ENCODE measurements at regions not wholly inside any gene's neighbourhood (a gene's known extent, or its start where the extent isn't known, plus 50 kb on each side); places are given as distances from the start of the nearest gene placed in this dataset.

DNA sequence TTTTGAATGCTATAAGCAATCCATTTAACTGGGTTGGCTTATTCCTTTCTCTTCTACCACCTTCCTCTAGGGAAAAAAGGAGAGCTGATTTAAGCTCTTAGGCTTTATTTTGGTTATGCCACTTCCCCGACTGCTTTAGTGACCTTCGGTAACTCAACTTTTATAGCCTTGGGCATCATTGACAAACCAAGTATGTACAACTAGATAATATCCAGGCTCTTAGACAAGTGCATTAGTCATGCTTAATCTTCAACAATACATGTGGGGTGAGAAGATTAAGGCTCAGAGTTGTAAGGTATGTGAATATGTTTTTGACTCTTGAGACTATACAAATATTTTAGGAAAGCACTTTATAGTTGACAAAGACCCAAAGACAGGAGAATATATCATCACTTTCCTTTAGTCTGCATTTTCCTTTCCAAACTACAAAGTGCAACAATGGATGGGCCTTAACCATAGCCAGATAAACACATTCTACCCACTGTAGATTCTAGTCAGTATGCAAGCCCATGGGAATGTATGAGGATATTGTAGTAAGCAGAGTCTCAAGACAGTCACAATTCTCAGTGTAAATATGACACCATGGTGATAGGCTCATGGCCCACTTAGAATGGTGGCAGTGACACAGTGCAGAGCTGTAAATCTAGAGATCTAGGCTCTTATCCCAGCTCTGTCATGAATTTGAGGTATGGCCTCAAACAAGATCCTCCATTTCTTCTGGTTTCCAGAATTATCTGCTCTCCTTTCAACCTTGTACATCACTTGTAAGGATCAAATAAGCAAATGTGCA lies 1117.3 kb downstream of the SORCS3 start (continued):
- TF ChIP-seq, protein P1, sequence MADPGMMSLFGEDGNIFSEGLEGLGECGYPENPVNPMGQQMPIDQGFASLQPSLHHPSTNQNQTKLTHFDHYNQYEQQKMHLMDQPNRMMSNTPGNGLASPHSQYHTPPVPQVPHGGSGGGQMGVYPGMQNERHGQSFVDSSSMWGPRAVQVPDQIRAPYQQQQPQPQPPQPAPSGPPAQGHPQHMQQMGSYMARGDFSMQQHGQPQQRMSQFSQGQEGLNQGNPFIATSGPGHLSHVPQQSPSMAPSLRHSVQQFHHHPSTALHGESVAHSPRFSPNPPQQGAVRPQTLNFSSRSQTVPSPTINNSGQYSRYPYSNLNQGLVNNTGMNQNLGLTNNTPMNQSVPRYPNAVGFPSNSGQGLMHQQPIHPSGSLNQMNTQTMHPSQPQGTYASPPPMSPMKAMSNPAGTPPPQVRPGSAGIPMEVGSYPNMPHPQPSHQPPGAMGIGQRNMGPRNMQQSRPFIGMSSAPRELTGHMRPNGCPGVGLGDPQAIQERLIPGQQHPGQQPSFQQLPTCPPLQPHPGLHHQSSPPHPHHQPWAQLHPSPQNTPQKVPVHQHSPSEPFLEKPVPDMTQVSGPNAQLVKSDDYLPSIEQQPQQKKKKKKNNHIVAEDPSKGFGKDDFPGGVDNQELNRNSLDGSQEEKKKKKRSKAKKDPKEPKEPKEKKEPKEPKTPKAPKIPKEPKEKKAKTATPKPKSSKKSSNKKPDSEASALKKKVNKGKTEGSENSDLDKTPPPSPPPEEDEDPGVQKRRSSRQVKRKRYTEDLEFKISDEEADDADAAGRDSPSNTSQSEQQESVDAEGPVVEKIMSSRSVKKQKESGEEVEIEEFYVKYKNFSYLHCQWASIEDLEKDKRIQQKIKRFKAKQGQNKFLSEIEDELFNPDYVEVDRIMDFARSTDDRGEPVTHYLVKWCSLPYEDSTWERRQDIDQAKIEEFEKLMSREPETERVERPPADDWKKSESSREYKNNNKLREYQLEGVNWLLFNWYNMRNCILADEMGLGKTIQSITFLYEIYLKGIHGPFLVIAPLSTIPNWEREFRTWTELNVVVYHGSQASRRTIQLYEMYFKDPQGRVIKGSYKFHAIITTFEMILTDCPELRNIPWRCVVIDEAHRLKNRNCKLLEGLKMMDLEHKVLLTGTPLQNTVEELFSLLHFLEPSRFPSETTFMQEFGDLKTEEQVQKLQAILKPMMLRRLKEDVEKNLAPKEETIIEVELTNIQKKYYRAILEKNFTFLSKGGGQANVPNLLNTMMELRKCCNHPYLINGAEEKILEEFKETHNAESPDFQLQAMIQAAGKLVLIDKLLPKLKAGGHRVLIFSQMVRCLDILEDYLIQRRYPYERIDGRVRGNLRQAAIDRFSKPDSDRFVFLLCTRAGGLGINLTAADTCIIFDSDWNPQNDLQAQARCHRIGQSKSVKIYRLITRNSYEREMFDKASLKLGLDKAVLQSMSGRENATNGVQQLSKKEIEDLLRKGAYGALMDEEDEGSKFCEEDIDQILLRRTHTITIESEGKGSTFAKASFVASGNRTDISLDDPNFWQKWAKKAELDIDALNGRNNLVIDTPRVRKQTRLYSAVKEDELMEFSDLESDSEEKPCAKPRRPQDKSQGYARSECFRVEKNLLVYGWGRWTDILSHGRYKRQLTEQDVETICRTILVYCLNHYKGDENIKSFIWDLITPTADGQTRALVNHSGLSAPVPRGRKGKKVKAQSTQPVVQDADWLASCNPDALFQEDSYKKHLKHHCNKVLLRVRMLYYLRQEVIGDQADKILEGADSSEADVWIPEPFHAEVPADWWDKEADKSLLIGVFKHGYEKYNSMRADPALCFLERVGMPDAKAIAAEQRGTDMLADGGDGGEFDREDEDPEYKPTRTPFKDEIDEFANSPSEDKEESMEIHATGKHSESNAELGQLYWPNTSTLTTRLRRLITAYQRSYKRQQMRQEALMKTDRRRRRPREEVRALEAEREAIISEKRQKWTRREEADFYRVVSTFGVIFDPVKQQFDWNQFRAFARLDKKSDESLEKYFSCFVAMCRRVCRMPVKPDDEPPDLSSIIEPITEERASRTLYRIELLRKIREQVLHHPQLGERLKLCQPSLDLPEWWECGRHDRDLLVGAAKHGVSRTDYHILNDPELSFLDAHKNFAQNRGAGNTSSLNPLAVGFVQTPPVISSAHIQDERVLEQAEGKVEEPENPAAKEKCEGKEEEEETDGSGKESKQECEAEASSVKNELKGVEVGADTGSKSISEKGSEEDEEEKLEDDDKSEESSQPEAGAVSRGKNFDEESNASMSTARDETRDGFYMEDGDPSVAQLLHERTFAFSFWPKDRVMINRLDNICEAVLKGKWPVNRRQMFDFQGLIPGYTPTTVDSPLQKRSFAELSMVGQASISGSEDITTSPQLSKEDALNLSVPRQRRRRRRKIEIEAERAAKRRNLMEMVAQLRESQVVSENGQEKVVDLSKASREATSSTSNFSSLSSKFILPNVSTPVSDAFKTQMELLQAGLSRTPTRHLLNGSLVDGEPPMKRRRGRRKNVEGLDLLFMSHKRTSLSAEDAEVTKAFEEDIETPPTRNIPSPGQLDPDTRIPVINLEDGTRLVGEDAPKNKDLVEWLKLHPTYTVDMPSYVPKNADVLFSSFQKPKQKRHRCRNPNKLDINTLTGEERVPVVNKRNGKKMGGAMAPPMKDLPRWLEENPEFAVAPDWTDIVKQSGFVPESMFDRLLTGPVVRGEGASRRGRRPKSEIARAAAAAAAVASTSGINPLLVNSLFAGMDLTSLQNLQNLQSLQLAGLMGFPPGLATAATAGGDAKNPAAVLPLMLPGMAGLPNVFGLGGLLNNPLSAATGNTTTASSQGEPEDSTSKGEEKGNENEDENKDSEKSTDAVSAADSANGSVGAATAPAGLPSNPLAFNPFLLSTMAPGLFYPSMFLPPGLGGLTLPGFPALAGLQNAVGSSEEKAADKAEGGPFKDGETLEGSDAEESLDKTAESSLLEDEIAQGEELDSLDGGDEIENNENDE (IDR thresholded peaks at IDR 0.05; ENCODE audit: insufficient replicate concordance, low read length) = no peak
- no peak for TF ChIP-seq TAF7 (optimal IDR thresholded peaks at IDR 0.05; ENCODE audit: borderline replicate concordance, low read depth, low read length)
